Uterus (tissue), 3 donors: ENCODE measurements at regions not wholly inside any gene's neighbourhood (a gene's known extent, or its start where the extent isn't known, plus 50 kb on each side); places are given as distances from the start of the nearest gene placed in this dataset.

Experiments used
- DNase-seq, 2 donors: peaks; one replicate each; pipeline ENCODE4 v3.0.0-alpha.2; 2019 to 2020
- H3K27ac ChIP-seq, 2 donors: fragments of 200-600 bp; sonication (generic); 1 replicate in 1 of 2; 2 replicates in 1 of 2; pipeline ENCODE4 v1.5.1; 2016 to 2018
- H3K27me3 ChIP-seq, 2 donors: fragments of 200-600 bp; sonication (generic); one replicate each; pipeline ENCODE4 v1.5.1; 2018 to 2019; ENCODE audit warnings: control low read depth in 1 of 2
- H3K36me3 ChIP-seq, 2 donors: fragments of 200-600 bp; sonication (generic); one replicate each; pipeline ENCODE4 v1.5.1; 2019; ENCODE audit warnings: control low read depth in 1 of 2
- H3K4me1 ChIP-seq, 2 donors: fragments of 200-600 bp; sonication (generic); one replicate each; pipeline ENCODE4 v1.5.1; 2018 to 2019; ENCODE audit warnings: control low read depth in 1 of 2
- H3K4me3 ChIP-seq, 2 donors: fragments of 200-600 bp; sonication (generic); 1 replicate in 1 of 2; 2 replicates in 1 of 2; pipeline ENCODE4 v1.5.1; 2018 to 2019; ENCODE audit warnings: mild to moderate bottlenecking in 1 of 2
- H3K9me3 ChIP-seq, 2 donors: fragments of 200-600 bp; sonication (generic); one replicate each; pipeline ENCODE4 v1.5.1; 2019; ENCODE audit warnings: control low read depth in 1 of 2
- POLR2A ChIP-seq, 2 donors: fragments of 450-650 bp; IDR thresholded peaks; one replicate each; pipeline ENCODE4 v1.6.1; 2016; ENCODE audit warnings: antibody characterized with exemption in 2 of 2, mild to moderate bottlenecking in 1 of 2, moderate library complexity in 1 of 2
- intact Hi-C: fragments of 100-400 bp; cut with DNase I; formaldehyde crosslinking; loops from one replicate; pipeline ENCODE4 v1.15.1; 2023; ENCODE audit warnings: low total_unique reads
- TF ChIP-seq, protein P1 (sequence below), 4 experiments: fragments of 200-600 bp in 2 of 4; fragments of 450-650 bp in 2 of 4; sonication (generic) in 2 of 4; IDR thresholded peaks; one replicate each; pipeline ENCODE4 v1.5.1; 2016 to 2019; ENCODE audit warnings: antibody characterized with exemption in 4 of 4, mild to moderate bottlenecking in 2 of 4, moderate library complexity in 1 of 4
- donor health status: DM: yes; HTN: yes; CAD: no.

DNA sequence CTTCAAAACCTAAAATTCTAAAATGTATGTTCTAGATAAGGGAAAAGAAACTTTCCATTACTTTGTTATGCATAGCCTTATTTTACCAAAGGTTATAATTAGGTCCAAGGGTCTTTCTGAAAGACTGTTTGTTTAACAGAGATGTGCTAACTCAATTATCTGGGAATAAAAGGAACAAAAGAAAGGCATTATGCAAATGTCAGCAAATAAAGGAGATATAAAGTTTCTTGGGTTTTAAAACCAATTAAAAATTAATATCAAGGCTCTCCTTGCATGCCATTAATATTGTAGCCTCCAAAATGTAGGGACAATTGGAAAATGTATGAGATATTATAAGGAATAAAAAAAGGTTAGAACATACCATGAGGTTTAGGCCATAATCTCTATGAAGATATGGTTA, 87.8 kb upstream of the DOCK10 start:
- Histone ChIP-seq H3K9me3 (no peaks in the 10 kb centered on the region), H3K36me3 (no peaks in the 10 kb centered on the region), H3K4me1 (no peaks in the 10 kb centered on the region), H3K4me3 (no peak overlapping the region), H3K27ac (no peak overlapping the region), H3K27me3 (no peaks in the 10 kb centered on the region)
- TF ChIP-seq, protein P1, sequence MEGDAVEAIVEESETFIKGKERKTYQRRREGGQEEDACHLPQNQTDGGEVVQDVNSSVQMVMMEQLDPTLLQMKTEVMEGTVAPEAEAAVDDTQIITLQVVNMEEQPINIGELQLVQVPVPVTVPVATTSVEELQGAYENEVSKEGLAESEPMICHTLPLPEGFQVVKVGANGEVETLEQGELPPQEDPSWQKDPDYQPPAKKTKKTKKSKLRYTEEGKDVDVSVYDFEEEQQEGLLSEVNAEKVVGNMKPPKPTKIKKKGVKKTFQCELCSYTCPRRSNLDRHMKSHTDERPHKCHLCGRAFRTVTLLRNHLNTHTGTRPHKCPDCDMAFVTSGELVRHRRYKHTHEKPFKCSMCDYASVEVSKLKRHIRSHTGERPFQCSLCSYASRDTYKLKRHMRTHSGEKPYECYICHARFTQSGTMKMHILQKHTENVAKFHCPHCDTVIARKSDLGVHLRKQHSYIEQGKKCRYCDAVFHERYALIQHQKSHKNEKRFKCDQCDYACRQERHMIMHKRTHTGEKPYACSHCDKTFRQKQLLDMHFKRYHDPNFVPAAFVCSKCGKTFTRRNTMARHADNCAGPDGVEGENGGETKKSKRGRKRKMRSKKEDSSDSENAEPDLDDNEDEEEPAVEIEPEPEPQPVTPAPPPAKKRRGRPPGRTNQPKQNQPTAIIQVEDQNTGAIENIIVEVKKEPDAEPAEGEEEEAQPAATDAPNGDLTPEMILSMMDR (IDR thresholded peaks at IDR 0.05): no peak
- TF ChIP-seq POLR2A (IDR thresholded peaks at IDR 0.05): no peak
- intact Hi-C loops: no loop called here
- DNase-seq: no peak

DNA sequence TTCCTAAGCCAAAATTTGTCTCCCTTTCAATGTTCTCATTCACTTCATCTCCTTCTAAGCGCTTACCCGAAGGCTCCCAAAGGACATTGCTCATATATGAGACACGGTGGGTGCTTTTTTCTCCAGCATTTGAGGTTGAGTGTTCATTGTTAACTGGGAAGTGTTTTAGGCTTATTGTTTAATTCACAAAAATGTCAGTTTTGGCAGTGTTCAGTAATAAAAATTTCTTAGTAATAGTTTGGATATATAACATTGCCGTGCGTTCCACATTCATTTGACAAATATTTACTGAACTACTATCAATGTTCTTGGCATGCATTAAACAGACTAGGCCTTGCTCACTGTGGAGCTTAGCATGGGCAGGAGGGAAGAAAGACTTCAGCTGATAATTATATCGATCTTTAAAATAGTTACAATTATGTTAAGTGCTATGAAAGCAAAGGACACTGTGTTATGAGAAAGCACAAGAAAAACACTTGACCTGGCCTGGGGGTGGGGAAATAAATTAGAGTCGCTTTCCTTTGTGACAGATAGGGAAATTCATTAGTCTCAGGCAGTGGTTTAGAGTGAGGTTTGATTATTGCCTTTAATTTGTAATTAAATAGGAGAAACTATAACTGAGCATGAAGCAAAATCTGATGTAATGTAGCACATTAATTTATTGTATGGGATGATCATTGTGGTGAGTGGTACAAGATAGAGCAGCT, 82.2 kb upstream of the DOCK10 start:
- TF ChIP-seq, protein P1 (IDR thresholded peaks at IDR 0.05): no peak
- no peak for TF ChIP-seq POLR2A (IDR thresholded peaks at IDR 0.05)

GRCh38 chr2:225122583-225123486, 80.6 kb upstream of the DOCK10 start:
- no peaks in the 10 kb centered on the region for H3K4me1 ChIP-seq
- no peaks in the 10 kb centered on the region for H3K27me3 ChIP-seq
- H3K27ac ChIP-seq: no peak overlapping the region
- intact Hi-C loops: no loop called here
- H3K4me3 ChIP-seq: no peak overlapping the region
- no peaks in the 10 kb centered on the region for H3K36me3 ChIP-seq
- no peaks in the 10 kb centered on the region for H3K9me3 ChIP-seq
- no peak for TF ChIP-seq POLR2A (IDR thresholded peaks at IDR 0.05)
- TF ChIP-seq, protein P1 (IDR thresholded peaks at IDR 0.05): peak in 2 of 4 experiments; percentile 19 to 33
- no peak for DNase-seq

More for the DNA sequence above, 82.2 kb upstream of the DOCK10 start:
- Histone ChIP-seq H3K36me3 (no peaks in the 10 kb centered on the region), H3K27ac (no peak overlapping the region), H3K9me3 (no peaks in the 10 kb centered on the region), H3K4me3 (no peak overlapping the region), H3K27me3 (no peaks in the 10 kb centered on the region), H3K4me1 (no peaks in the 10 kb centered on the region)
- DNase-seq: no peak
- intact Hi-C loops: no loop called here

- TF ChIP-seq POLR2A (IDR thresholded peaks at IDR 0.05): no peak
- TF ChIP-seq, protein P1 (IDR thresholded peaks at IDR 0.05): no peak
- H3K27me3 ChIP-seq: no peaks in the 10 kb centered on the region
- intact Hi-C loops: no loop called here
Observed at GRCh38 chr2:225122007-225122406, 79.7 kb upstream of the DOCK10 start.

GRCh38 chr2:225120186-225120585, 77.9 kb upstream of the DOCK10 start:
- TF ChIP-seq, protein P1 (IDR thresholded peaks at IDR 0.05): no peak
- TF ChIP-seq POLR2A (IDR thresholded peaks at IDR 0.05): no peak

More at GRCh38 chr2:225122007-225122406, 79.7 kb upstream of the DOCK10 start:
- H3K4me3 ChIP-seq: no peak overlapping the region
- H3K36me3 ChIP-seq: no peaks in the 10 kb centered on the region
- no peak for DNase-seq
- no peak overlapping the region for H3K27ac ChIP-seq
- H3K4me1 ChIP-seq: no peaks in the 10 kb centered on the region
- H3K9me3 ChIP-seq: no peaks in the 10 kb centered on the region

More at GRCh38 chr2:225120186-225120585, 77.9 kb upstream of the DOCK10 start:
- Histone ChIP-seq H3K27ac (no peak overlapping the region), H3K4me3 (no peak overlapping the region), H3K27me3 (no peaks in the 10 kb centered on the region), H3K4me1 (no peaks in the 10 kb centered on the region), H3K9me3 (no peaks in the 10 kb centered on the region), H3K36me3 (no peaks in the 10 kb centered on the region)
- intact Hi-C loops: no loop called here
- DNase-seq: no peak
